ENCODE measurements at regions not wholly inside any gene's neighbourhood (a gene's known extent, or its start where the extent isn't known, plus 50 kb on each side); places are given as distances from the start of the nearest gene placed in this dataset.

- no peak for TF ChIP-seq ZNF362 (tag by site-specific recombination; IDR thresholded peaks at IDR 0.05)
- no peak for TF ChIP-seq ZNF830 (tag by site-specific recombination; IDR thresholded peaks at IDR 0.05; ENCODE audit: low read depth)
- TF ChIP-seq ZNF701 (tag by site-specific recombination; IDR thresholded peaks at IDR 0.05) = no peak
- no peak for TF ChIP-seq ZNF16 (tag by site-specific recombination; IDR thresholded peaks at IDR 0.05; ENCODE audit: low read depth)
Observed at GRCh38 chr3:87979527-87979926, 79.3 kb downstream of the CGGBP1 start (continued).

- H3K36me3 ChIP-seq (ENCODE audit: control insufficient read depth in 2 of 2, insufficient read depth in 1 of 2, low read length in 2 of 2) = no peaks in the 10 kb centered on the region
- H3K4me1 ChIP-seq (ENCODE audit: control insufficient read depth, insufficient read depth, low read length) = no peaks in the 10 kb centered on the region
- TF ChIP-seq ZNF138 (tag by site-specific recombination; IDR thresholded peaks at IDR 0.05; ENCODE audit: borderline replicate concordance) (no peak), ZNF2 (tag by site-specific recombination; IDR thresholded peaks at IDR 0.05) (no peak), ZNF513 (tag by site-specific recombination; IDR thresholded peaks at IDR 0.05) (no peak), ZNF155 (tag by site-specific recombination; IDR thresholded peaks at IDR 0.05) (no peak), REPIN1 (tag by site-specific recombination; IDR thresholded peaks at IDR 0.05; ENCODE audit: low read depth) (no peak), EGR2 (tag by site-specific recombination; IDR thresholded peaks at IDR 0.05; ENCODE audit: low read depth) (no peak), ZFHX2 (tag by site-specific recombination; conservative IDR thresholded peaks at IDR 0.05) (no peak), TRIM28 (IDR thresholded peaks at IDR 0.05; ENCODE audit: borderline replicate concordance, low read length) (no peak), FEZF1 (tag by site-specific recombination; IDR thresholded peaks at IDR 0.05) (no peak), ZNF10 (tag by site-specific recombination; IDR thresholded peaks at IDR 0.05) (no peak), ZNF514 (tag by site-specific recombination; IDR thresholded peaks at IDR 0.05) (no peak), INSM2 (tag by site-specific recombination; IDR thresholded peaks at IDR 0.05) (no peak), ZNF830 (tag by site-specific recombination; IDR thresholded peaks at IDR 0.05; ENCODE audit: low read depth) (no peak), SP2 (tag by site-specific recombination; IDR thresholded peaks at IDR 0.05) (no peak), ZNF600 (tag by site-specific recombination; IDR thresholded peaks at IDR 0.05) (no peak)
- no peak overlapping the region for H3K27ac ChIP-seq (ENCODE audit: extremely low read depth, low read depth, low read length)
- H3K4me3 ChIP-seq (ENCODE audit: low read depth, low read length) = no peak overlapping the region
- POLR2A ChIA-PET = no interaction called here
- no peaks in the 10 kb centered on the region for H3K9me3 ChIP-seq (ENCODE audit: control insufficient read depth, insufficient read depth, low read depth, low read length)
- CTCF ChIA-PET = interaction anchor here (0.5 kb wide), 1 partner anchor 321 kb away, joined by 3 read pairs; no protein-coding TSS in a partner anchor
Observed at GRCh38 chr3:87977765-87978164, 81.0 kb downstream of the CGGBP1 start.

GRCh38 chr3:87975716-87976115 is 83.1 kb downstream of the CGGBP1 start:
- CTCF ChIA-PET = interaction anchor here (0.6 kb wide), 1 partner anchor 14 kb away, joined by 3 read pairs; no protein-coding TSS in a partner anchor
- no peaks in the 10 kb centered on the region for H3K9me3 ChIP-seq (ENCODE audit: control insufficient read depth, insufficient read depth, low read depth, low read length)
- H3K36me3 ChIP-seq (ENCODE audit: control insufficient read depth in 2 of 2, insufficient read depth in 1 of 2, low read length in 2 of 2) = no peaks in the 10 kb centered on the region
- H3K4me3 ChIP-seq (ENCODE audit: low read depth, low read length) = no peak overlapping the region
- no peaks in the 10 kb centered on the region for H3K4me1 ChIP-seq (ENCODE audit: control insufficient read depth, insufficient read depth, low read length)
- TF ChIP-seq ZNF280C (tag by site-specific recombination; IDR thresholded peaks at IDR 0.05) = no peak
- POLR2A ChIA-PET = no interaction called here
- no peak overlapping the region for H3K27ac ChIP-seq (ENCODE audit: extremely low read depth, low read depth, low read length)

Measured in HEK293 (cell line).